ENCODE measurements at regions not wholly inside any gene's neighbourhood (a gene's known extent, or its start where the extent isn't known, plus 50 kb on each side); places are given as distances from the start of the nearest gene placed in this dataset.

- H3K4me1 ChIP-seq (ENCODE audit: control insufficient read depth in 5 of 5, insufficient read depth in 5 of 5, low read length in 5 of 5) = no peaks in the 10 kb centered on the region
- H3K27me3 ChIP-seq (ENCODE audit: control insufficient read depth in 5 of 5, insufficient read depth in 4 of 5, low read length in 5 of 5) = no peaks in the 10 kb centered on the region
- no peak overlapping the region for H3K4me3 ChIP-seq (ENCODE audit: low read depth in 1 of 5, low read length in 5 of 5)
- no peaks in the 10 kb centered on the region for H3K9me3 ChIP-seq (ENCODE audit: control insufficient read depth in 5 of 5, low read length in 5 of 5)
- no peak overlapping the region for H3K9ac ChIP-seq (ENCODE audit: low read length in 5 of 5)
- H3K27ac ChIP-seq (ENCODE audit: low read depth, low read length) = no peak overlapping the region
- no peaks in the 10 kb centered on the region for H3K36me3 ChIP-seq (ENCODE audit: control insufficient read depth in 5 of 5, insufficient read depth in 5 of 5, low read length in 5 of 5)
Observed at GRCh38 chr2:12577091-12577490, 139.6 kb upstream of the TRIB2 start.

DNA sequence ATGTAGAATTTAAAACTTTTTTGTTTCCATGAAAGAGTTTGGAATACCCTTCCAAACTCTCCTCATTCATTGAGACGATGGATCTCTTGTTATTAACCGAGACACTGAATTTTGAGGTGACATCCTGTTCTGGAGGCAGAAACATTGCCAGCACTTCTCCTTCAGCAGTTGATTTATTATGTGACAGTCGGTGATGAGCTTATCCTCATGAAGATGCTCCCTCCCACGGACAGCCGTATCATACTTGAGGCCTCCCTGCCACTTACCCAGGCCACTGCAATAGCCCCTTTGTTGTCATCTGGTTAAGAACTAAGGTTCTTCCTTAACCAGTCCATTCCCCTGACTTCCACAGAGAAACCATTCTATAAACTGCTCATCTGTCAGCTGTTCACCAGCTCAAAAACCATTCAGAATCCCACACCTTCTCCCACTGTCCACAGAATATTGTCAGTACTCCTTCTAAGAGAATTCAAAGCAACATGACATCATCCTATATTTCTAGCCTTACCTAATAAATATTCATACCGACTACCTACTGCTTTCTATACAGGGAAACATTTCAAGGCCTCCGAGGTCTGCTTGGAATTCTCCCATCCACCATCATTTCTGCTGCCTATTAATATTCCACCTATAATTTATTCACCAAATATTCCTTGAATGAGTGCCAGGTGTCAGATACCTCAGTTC is 139.0 kb upstream of the TRIB2 start:
- Histone ChIP-seq H3K9me3 (ENCODE audit: control insufficient read depth in 5 of 5, low read length in 5 of 5) (no peaks in the 10 kb centered on the region), H3K9ac (ENCODE audit: low read length in 5 of 5) (no peak overlapping the region), H3K36me3 (ENCODE audit: control insufficient read depth in 5 of 5, insufficient read depth in 5 of 5, low read length in 5 of 5) (no peaks in the 10 kb centered on the region), H3K27me3 (ENCODE audit: control insufficient read depth in 5 of 5, insufficient read depth in 4 of 5, low read length in 5 of 5) (no peaks in the 10 kb centered on the region), H3K4me3 (ENCODE audit: low read depth in 1 of 5, low read length in 5 of 5) (no peak overlapping the region), H3K4me1 (ENCODE audit: control insufficient read depth in 5 of 5, insufficient read depth in 5 of 5, low read length in 5 of 5) (no peaks in the 10 kb centered on the region), H3K27ac (ENCODE audit: low read depth, low read length) (no peak overlapping the region)

- no peaks in the 10 kb centered on the region for H3K4me1 ChIP-seq (ENCODE audit: control insufficient read depth in 5 of 5, insufficient read depth in 5 of 5, low read length in 5 of 5)
- H3K27ac ChIP-seq (ENCODE audit: low read depth, low read length) = no peak overlapping the region
- H3K27me3 ChIP-seq (ENCODE audit: control insufficient read depth in 5 of 5, insufficient read depth in 4 of 5, low read length in 5 of 5) = no peaks in the 10 kb centered on the region
- no peak overlapping the region for H3K4me3 ChIP-seq (ENCODE audit: low read depth in 1 of 5, low read length in 5 of 5)
- H3K9ac ChIP-seq (ENCODE audit: low read length in 5 of 5) = no peak overlapping the region
- no peaks in the 10 kb centered on the region for H3K36me3 ChIP-seq (ENCODE audit: control insufficient read depth in 5 of 5, insufficient read depth in 5 of 5, low read length in 5 of 5)
- no peaks in the 10 kb centered on the region for H3K9me3 ChIP-seq (ENCODE audit: control insufficient read depth in 5 of 5, low read length in 5 of 5)
Observed at GRCh38 chr2:12579018-12579417, 137.7 kb upstream of the TRIB2 start.

- Histone ChIP-seq H3K36me3 (ENCODE audit: control insufficient read depth in 5 of 5, insufficient read depth in 5 of 5, low read length in 5 of 5) (no peaks in the 10 kb centered on the region), H3K4me1 (ENCODE audit: control insufficient read depth in 5 of 5, insufficient read depth in 5 of 5, low read length in 5 of 5) (peaks cover 0 to 11% (median 5%) of the 10 kb centered on the region in 5 donors), H3K27me3 (ENCODE audit: control insufficient read depth in 5 of 5, insufficient read depth in 4 of 5, low read length in 5 of 5) (no peaks in the 10 kb centered on the region), H3K4me3 (ENCODE audit: low read depth in 1 of 5, low read length in 5 of 5) (no peak overlapping the region), H3K27ac (ENCODE audit: low read depth, low read length) (no peak overlapping the region), H3K9ac (ENCODE audit: low read length in 5 of 5) (no peak overlapping the region), H3K9me3 (ENCODE audit: control insufficient read depth in 5 of 5, low read length in 5 of 5) (no peaks in the 10 kb centered on the region)
Observed at GRCh38 chr2:12584338-12584737, 132.4 kb upstream of the TRIB2 start.

DNA sequence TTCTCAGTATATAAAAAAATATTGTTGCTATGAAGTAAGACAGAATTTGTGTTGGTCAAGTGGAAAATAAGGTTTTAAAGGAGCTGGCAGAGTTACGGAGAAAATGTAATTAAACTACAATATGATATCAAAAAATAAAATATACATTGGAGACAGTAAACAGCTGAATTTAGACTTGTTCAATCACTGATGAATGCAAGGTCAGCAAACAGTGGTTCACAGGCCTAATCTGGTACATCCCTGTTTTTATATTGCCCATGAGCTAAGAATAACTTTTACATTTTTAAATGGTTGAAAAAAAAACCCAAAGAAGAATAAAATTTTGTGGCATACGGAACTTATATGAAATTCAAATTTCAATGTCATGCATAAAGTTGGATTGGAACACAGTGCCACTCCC is 131.0 kb upstream of the TRIB2 start:
- Histone ChIP-seq H3K27me3 (ENCODE audit: control insufficient read depth in 5 of 5, insufficient read depth in 4 of 5, low read length in 5 of 5) (no peaks in the 10 kb centered on the region), H3K36me3 (ENCODE audit: control insufficient read depth in 5 of 5, insufficient read depth in 5 of 5, low read length in 5 of 5) (no peaks in the 10 kb centered on the region), H3K4me3 (ENCODE audit: low read depth in 1 of 5, low read length in 5 of 5) (no peak overlapping the region), H3K9ac (ENCODE audit: low read length in 5 of 5) (no peak overlapping the region), H3K9me3 (ENCODE audit: control insufficient read depth in 5 of 5, low read length in 5 of 5) (no peaks in the 10 kb centered on the region), H3K4me1 (ENCODE audit: control insufficient read depth in 5 of 5, insufficient read depth in 5 of 5, low read length in 5 of 5) (peaks cover 0 to 11% (median 5%) of the 10 kb centered on the region in 5 donors), H3K27ac (ENCODE audit: low read depth, low read length) (no peak overlapping the region)

GRCh38 chr2:12587228-12587627 is 129.5 kb upstream of the TRIB2 start:
- no peaks in the 10 kb centered on the region for H3K9me3 ChIP-seq (ENCODE audit: control insufficient read depth in 5 of 5, low read length in 5 of 5)
- no peak overlapping the region for H3K27ac ChIP-seq (ENCODE audit: low read depth, low read length)
- H3K27me3 ChIP-seq (ENCODE audit: control insufficient read depth in 5 of 5, insufficient read depth in 4 of 5, low read length in 5 of 5) = no peaks in the 10 kb centered on the region
- no peak overlapping the region for H3K9ac ChIP-seq (ENCODE audit: low read length in 5 of 5)
- no peak overlapping the region for H3K4me3 ChIP-seq (ENCODE audit: low read depth in 1 of 5, low read length in 5 of 5)
- no peaks in the 10 kb centered on the region for H3K36me3 ChIP-seq (ENCODE audit: control insufficient read depth in 5 of 5, insufficient read depth in 5 of 5, low read length in 5 of 5)
- H3K4me1 ChIP-seq (ENCODE audit: control insufficient read depth in 5 of 5, insufficient read depth in 5 of 5, low read length in 5 of 5) = peaks cover 0 to 11% (median 5%) of the 10 kb centered on the region in 5 donors

DNA sequence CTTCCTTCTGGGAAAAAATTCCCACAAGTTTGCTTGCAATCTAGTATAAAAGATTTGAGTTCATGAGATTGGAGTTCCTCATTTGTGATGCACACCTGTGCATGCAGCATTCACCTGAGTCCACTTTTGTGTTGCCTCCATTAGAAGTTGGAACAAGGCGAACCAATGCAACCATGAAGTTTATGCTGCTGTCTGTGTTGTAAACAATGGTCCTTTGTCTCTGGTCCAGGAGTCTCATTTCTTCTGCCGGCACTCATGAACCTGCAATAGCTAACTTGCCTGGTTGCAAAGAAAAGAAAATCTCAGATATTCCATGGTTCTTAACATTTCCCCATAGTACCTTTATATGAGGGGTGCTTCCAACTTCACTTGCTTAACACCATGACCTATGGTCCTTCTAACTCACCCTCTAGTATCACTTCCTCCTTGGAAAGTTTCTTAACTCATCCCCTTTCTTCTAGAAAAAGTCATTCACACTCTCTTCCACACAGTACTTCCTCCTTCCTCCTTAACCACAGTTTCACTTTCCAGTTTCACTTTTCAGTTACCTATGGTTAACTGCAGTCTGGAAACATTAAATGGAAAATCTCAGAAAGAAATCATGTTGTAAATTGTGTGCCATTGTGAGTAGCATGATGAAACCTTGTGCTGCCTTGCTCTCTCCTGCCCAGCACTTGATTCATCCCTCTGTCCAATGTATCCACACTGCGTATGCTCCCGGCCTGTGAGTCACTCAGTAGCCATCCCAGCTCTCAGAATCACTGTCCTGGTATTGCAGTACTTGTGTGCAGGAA is 128.8 kb upstream of the TRIB2 start:
- Histone ChIP-seq H3K9ac (ENCODE audit: low read length in 5 of 5) (no peak overlapping the region), H3K4me3 (ENCODE audit: low read depth in 1 of 5, low read length in 5 of 5) (peak overlapping the region in 2 of 5 donors; percentile 3 to 8), H3K27me3 (ENCODE audit: control insufficient read depth in 5 of 5, insufficient read depth in 4 of 5, low read length in 5 of 5) (no peaks in the 10 kb centered on the region), H3K4me1 (ENCODE audit: control insufficient read depth in 5 of 5, insufficient read depth in 5 of 5, low read length in 5 of 5) (peaks cover 0 to 11% (median 5%) of the 10 kb centered on the region in 5 donors), H3K9me3 (ENCODE audit: control insufficient read depth in 5 of 5, low read length in 5 of 5) (no peaks in the 10 kb centered on the region), H3K36me3 (ENCODE audit: control insufficient read depth in 5 of 5, insufficient read depth in 5 of 5, low read length in 5 of 5) (no peaks in the 10 kb centered on the region), H3K27ac (ENCODE audit: low read depth, low read length) (no peak overlapping the region)

GRCh38 chr2:12588986-12589385 is 127.8 kb upstream of the TRIB2 start:
- Histone ChIP-seq H3K4me3 (ENCODE audit: low read depth in 1 of 5, low read length in 5 of 5) (no peak overlapping the region), H3K4me1 (ENCODE audit: control insufficient read depth in 5 of 5, insufficient read depth in 5 of 5, low read length in 5 of 5) (peaks cover 0 to 11% (median 5%) of the 10 kb centered on the region in 5 donors), H3K9me3 (ENCODE audit: control insufficient read depth in 5 of 5, low read length in 5 of 5) (no peaks in the 10 kb centered on the region)

GRCh38 chr2:12589802-12590320 is 126.9 kb upstream of the TRIB2 start:
- no peak overlapping the region for H3K4me3 ChIP-seq (ENCODE audit: low read depth in 1 of 5, low read length in 5 of 5)
- H3K27ac ChIP-seq (ENCODE audit: low read depth, low read length) = no peak overlapping the region
- no peak overlapping the region for H3K9ac ChIP-seq (ENCODE audit: low read length in 5 of 5)
- H3K27me3 ChIP-seq (ENCODE audit: control insufficient read depth in 5 of 5, insufficient read depth in 4 of 5, low read length in 5 of 5) = no peaks in the 10 kb centered on the region
- no peaks in the 10 kb centered on the region for H3K9me3 ChIP-seq (ENCODE audit: control insufficient read depth in 5 of 5, low read length in 5 of 5)
- H3K36me3 ChIP-seq (ENCODE audit: control insufficient read depth in 5 of 5, insufficient read depth in 5 of 5, low read length in 5 of 5) = no peaks in the 10 kb centered on the region
- peaks cover 0 to 11% (median 5%) of the 10 kb centered on the region in 5 donors for H3K4me1 ChIP-seq (ENCODE audit: control insufficient read depth in 5 of 5, insufficient read depth in 5 of 5, low read length in 5 of 5)

More at GRCh38 chr2:12588986-12589385, 127.8 kb upstream of the TRIB2 start:
- no peaks in the 10 kb centered on the region for H3K27me3 ChIP-seq (ENCODE audit: control insufficient read depth in 5 of 5, insufficient read depth in 4 of 5, low read length in 5 of 5)
- no peak overlapping the region for H3K27ac ChIP-seq (ENCODE audit: low read depth, low read length)
- no peak overlapping the region for H3K9ac ChIP-seq (ENCODE audit: low read length in 5 of 5)
- H3K36me3 ChIP-seq (ENCODE audit: control insufficient read depth in 5 of 5, insufficient read depth in 5 of 5, low read length in 5 of 5) = no peaks in the 10 kb centered on the region

DNA sequence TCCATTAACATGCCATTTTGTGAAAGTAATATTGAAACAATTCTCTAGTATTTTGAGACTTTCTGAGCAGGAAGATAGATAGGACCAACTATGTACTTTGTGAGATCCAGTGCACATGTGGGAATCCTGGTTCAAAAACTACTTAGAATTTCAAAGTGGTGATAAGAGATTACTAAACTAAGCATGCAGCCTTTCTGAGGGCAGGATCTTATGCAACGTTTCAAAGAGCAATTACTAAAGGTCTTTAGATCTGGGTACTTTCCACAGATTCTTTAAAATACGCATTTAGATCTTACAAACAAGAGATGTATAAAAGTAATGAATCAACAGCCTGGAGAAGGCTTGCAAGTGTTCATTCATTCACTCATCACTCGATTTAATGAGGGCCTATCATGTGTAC is 124.4 kb upstream of the TRIB2 start:
- no peak overlapping the region for H3K4me3 ChIP-seq (ENCODE audit: low read depth in 1 of 5, low read length in 5 of 5)
- peaks cover 0 to 11% (median 5%) of the 10 kb centered on the region in 5 donors for H3K4me1 ChIP-seq (ENCODE audit: control insufficient read depth in 5 of 5, insufficient read depth in 5 of 5, low read length in 5 of 5)
- no peak overlapping the region for H3K9ac ChIP-seq (ENCODE audit: low read length in 5 of 5)
- H3K36me3 ChIP-seq (ENCODE audit: control insufficient read depth in 5 of 5, insufficient read depth in 5 of 5, low read length in 5 of 5) = no peaks in the 10 kb centered on the region
- H3K27ac ChIP-seq (ENCODE audit: low read depth, low read length) = no peak overlapping the region
- no peaks in the 10 kb centered on the region for H3K9me3 ChIP-seq (ENCODE audit: control insufficient read depth in 5 of 5, low read length in 5 of 5)
- no peaks in the 10 kb centered on the region for H3K27me3 ChIP-seq (ENCODE audit: control insufficient read depth in 5 of 5, insufficient read depth in 4 of 5, low read length in 5 of 5)

All from subcutaneous abdominal adipose tissue (tissue), 5 donors.